Fibroblast of upper back skin (primary cell): ENCODE measurements at regions not wholly inside any gene's neighbourhood (a gene's known extent, or its start where the extent isn't known, plus 50 kb on each side); places are given as distances from the start of the nearest gene placed in this dataset.

ENCODE experiments used
- DNase-seq: peaks from one replicate; pipeline ENCODE4 v3.0.0-alpha.2; 2013

GRCh38 chr12:59036973-59037762 lies 116.9 kb upstream of the LRIG3 start:
- DNase-seq = peak; percentile 68

- no peak for DNase-seq
Measured at GRCh38 chr12:59036347-59036746, 116.0 kb upstream of the LRIG3 start.

- no peak for DNase-seq
Measured at GRCh38 chr12:59031313-59031712, 111.0 kb upstream of the LRIG3 start.

GRCh38 chr12:59030415-59030814 lies 110.1 kb upstream of the LRIG3 start:
- no peak for DNase-seq

GRCh38 chr12:59027199-59027598 lies 106.9 kb upstream of the LRIG3 start:
- DNase-seq = no peak

- peak; percentile 59 for DNase-seq
Measured at GRCh38 chr12:59023861-59024424, 103.6 kb upstream of the LRIG3 start.

- DNase-seq = no peak
Measured at GRCh38 chr12:59020073-59020946, 100.0 kb upstream of the LRIG3 start.

GRCh38 chr12:59014885-59015284 lies 94.6 kb upstream of the LRIG3 start:
- DNase-seq = no peak

- DNase-seq = no peak
Measured at GRCh38 chr12:59010941-59011340, 90.6 kb upstream of the LRIG3 start.

- DNase-seq = no peak
Measured at GRCh38 chr12:59010118-59010517, 89.8 kb upstream of the LRIG3 start.

GRCh38 chr12:59007620-59008019 lies 87.3 kb upstream of the LRIG3 start:
- DNase-seq = no peak

- DNase-seq = peak; percentile 47
Measured at GRCh38 chr12:59005193-59005955, 85.1 kb upstream of the LRIG3 start.

- no peak for DNase-seq
Measured at GRCh38 chr12:59004456-59004855, 84.2 kb upstream of the LRIG3 start.

- no peak for DNase-seq
Measured at GRCh38 chr12:58995666-58996363, 75.5 kb upstream of the LRIG3 start.

- no peak for DNase-seq
Measured at GRCh38 chr12:58988643-58989344, 68.5 kb upstream of the LRIG3 start.

- no peak for DNase-seq
Measured at GRCh38 chr12:58981961-58982360, 61.7 kb upstream of the LRIG3 start.

GRCh38 chr12:58980768-58981167 lies 60.5 kb upstream of the LRIG3 start:
- no peak for DNase-seq

- DNase-seq = no peak
Measured at GRCh38 chr12:58978717-58979116, 58.4 kb upstream of the LRIG3 start.

GRCh38 chr12:58977476-58977875 lies 57.2 kb upstream of the LRIG3 start:
- DNase-seq = no peak

GRCh38 chr12:58976146-58976545 lies 55.8 kb upstream of the LRIG3 start:
- no peak for DNase-seq
